K562 (cell line): ENCODE measurements at regions not wholly inside any gene's neighbourhood (a gene's known extent, or its start where the extent isn't known, plus 50 kb on each side); places are given as distances from the start of the nearest gene placed in this dataset.

Experiments
- ATAC-seq: fragments of 200-7000 bp; cut with Tn5 transposase; 3 replicates; pipeline ENCODE4 v1.9.1; 2020; ENCODE audit warnings: moderate library complexity
- BruUV-seq: library from RNA; stranded (reverse); fragments of 400-500 nt; replicated peaks from 2 replicates; lab custom pipeline; 2021; lab: Mats Ljungman, UMichigan
- CTCF ChIA-PET: fragments of 300-600 bp; formaldehyde crosslinking; extraction: SDS; loops from one replicate; lab custom pipeline; 2021; ENCODE audit warnings: low intra/inter-chr PET ratio; lab: Yijun Ruan, JAX
- POLR2A ChIA-PET: fragments of 300-600, 350-650 bp; sonication (Branson Sonifier 250); formaldehyde crosslinking; extraction: SDS; loops from one replicate; lab custom pipeline; 2021; ENCODE audit warnings: antibody characterized with exemption, inconsistent platforms; lab: Yijun Ruan, JAX
- DNase-seq, 4 experiments: peaks; one replicate each; pipeline versions ENCODE4 v3.0.0 to v3.0.0-alpha.2; 2011 to 2018; ENCODE audit warnings: low spot score in 3 of 4, mixed read lengths in 3 of 4; ENCODE audit errors: extremely low read depth in 1 of 4
- FAIRE-seq: peaks from 2 replicates; lab custom pipeline; 2011; peaks lifted over from hg19 to GRCh38; lab: Jason Lieb, UNC
- H2AFZ ChIP-seq: 2 replicates; pipeline ENCODE4 v1.6.0; 2011; ENCODE audit warnings: low read depth, low read length, control low read depth, inconsistent platforms
- H3K27ac ChIP-seq: fragments of 200-600 bp; 3 replicates; pipeline ENCODE4 v1.8.0; 2011; ENCODE audit warnings: low read depth, mild to moderate bottlenecking, control low read depth, inconsistent platforms, low read length, moderate library complexity, mixed read lengths; ENCODE audit errors: extremely low read depth
- H3K27me3 ChIP-seq, 2 experiments: fragments of 300-600 bp in 1 of 2; 2 replicates in 1 of 2; 3 replicates in 1 of 2; pipeline versions ENCODE4 v1.6.0 to v1.8.0; 2011; ENCODE audit warnings: inconsistent platforms in 2 of 2, low read length in 2 of 2, mild to moderate bottlenecking in 1 of 2, mixed read lengths in 1 of 2, moderate library complexity in 1 of 2; ENCODE audit not compliant: control insufficient read depth in 2 of 2, insufficient read depth in 2 of 2
- H3K36me3 ChIP-seq: fragments of 300-600 bp; 3 replicates; pipeline ENCODE4 v1.8.0; 2011; ENCODE audit warnings: mild to moderate bottlenecking, low read length, inconsistent platforms; ENCODE audit not compliant: control insufficient read depth, insufficient read depth
- H3K4me1 ChIP-seq, 2 experiments: fragments of 200-600 bp in 1 of 2; replicated peaks in 1 of 2; 2 replicates in 1 of 2; 3 replicates in 1 of 2; pipeline versions ENCODE4 v1.5.1 to v1.8.0; 2011; ENCODE audit warnings: inconsistent platforms in 2 of 2, low read length in 2 of 2, mild to moderate bottlenecking in 1 of 2, mixed read lengths in 1 of 2, moderate library complexity in 1 of 2; ENCODE audit not compliant: control insufficient read depth in 2 of 2, insufficient read depth in 2 of 2
- H3K4me2 ChIP-seq: 2 replicates; pipeline ENCODE4 v1.6.1; 2011; ENCODE audit warnings: low read length, control low read depth, inconsistent platforms, mixed read lengths; ENCODE audit not compliant: insufficient read depth
- H3K4me3 ChIP-seq: fragments of 200-600 bp; sonication (generic), shearing (Covaris generic); 2 replicates; pipeline ENCODE4 v1.5.1; 2016; ENCODE audit warnings: control low read depth, inconsistent platforms
- H3K79me2 ChIP-seq: fragments of 200-600 bp; 3 replicates; pipeline ENCODE4 v1.8.0; 2011; ENCODE audit warnings: low read length, inconsistent platforms; ENCODE audit not compliant: control insufficient read depth, insufficient read depth
- H3K9ac ChIP-seq, 2 experiments: 2 replicates each; pipeline versions ENCODE4 v1.6.0 to v1.6.1; 2011; ENCODE audit warnings: low read depth in 2 of 2, low read length in 2 of 2, control low read depth in 1 of 2, inconsistent platforms in 1 of 2, mild to moderate bottlenecking in 1 of 2, mixed read lengths in 1 of 2; ENCODE audit not compliant: insufficient read depth in 1 of 2
- H3K9me1 ChIP-seq: one replicate; pipeline ENCODE4 v1.6.0; 2011; ENCODE audit warnings: inconsistent platforms, mild to moderate bottlenecking, low read length, moderate library complexity; ENCODE audit not compliant: control insufficient read depth, insufficient read depth
- H3K9me3 ChIP-seq: replicated peaks from 2 replicates; pipeline ENCODE4 v1.5.1; 2011; ENCODE audit warnings: low read depth, low read length, inconsistent platforms; ENCODE audit not compliant: control insufficient read depth, insufficient read depth
- H4K20me1 ChIP-seq: replicated peaks from 2 replicates; pipeline ENCODE4 v1.6.1; 2011; ENCODE audit warnings: low read length, inconsistent platforms, mixed read lengths; ENCODE audit not compliant: control insufficient read depth, insufficient read depth
- DLX4 ChIP-seq: fragments of 250-450 bp; sonication (Bioruptor Pico); IDR thresholded peaks from 2 replicates; pipeline ENCODE4 v1.6.1; 2021; ENCODE audit warnings: mild to moderate bottlenecking
- ELK1 ChIP-seq: sonication (generic); formaldehyde crosslinking; IDR thresholded peaks from 2 replicates; pipeline ENCODE4 v1.8.1; 2022; ENCODE audit warnings: missing genetic modification reagents
- HMGXB4 ChIP-seq: sonication (generic); formaldehyde crosslinking; IDR thresholded peaks from 2 replicates; pipeline ENCODE4 v1.8.1; 2023; ENCODE audit warnings: mild to moderate bottlenecking, missing genetic modification reagents
- KHSRP ChIP-seq: fragments of 450-650 bp; IDR thresholded peaks from 2 replicates; pipeline ENCODE4 v1.6.1; 2017
- RBM17 ChIP-seq: fragments of 200-400 bp; formaldehyde crosslinking; IDR thresholded peaks from 2 replicates; pipeline ENCODE4 v1.6.1; 2017; ENCODE audit warnings: low read depth, mild to moderate bottlenecking, low read length, borderline replicate concordance
- STAT6 ChIP-seq: sonication (generic); formaldehyde crosslinking; IDR thresholded peaks from 2 replicates; pipeline ENCODE4 v1.8.1; 2023; ENCODE audit warnings: mild to moderate bottlenecking, missing genetic modification reagents
- ZFX ChIP-seq: sonication (generic); formaldehyde crosslinking; IDR thresholded peaks from 2 replicates; pipeline ENCODE4 v1.8.0; 2022; ENCODE audit warnings: mild to moderate bottlenecking, missing genetic modification reagents, moderate library complexity
- WGBS: fragments of 100-300 bp; shearing (Covaris generic); methylation state at CpG from one replicate; pipeline ENCODE4 v1.1.6; 2016; ENCODE audit warnings: low coverage, mixed read lengths; ENCODE audit not compliant: insufficient coverage; ENCODE audit errors: missing lambda C conversion rate; 5-methylcytosine and 5-hydroxymethylcytosine counted together
- in situ Hi-C: fragments of 300-500 bp; cut with MboI; formaldehyde crosslinking; loops from 4 replicates; pipeline ENCODE4 v1.15.0; 2018; ENCODE audit warnings: inconsistent platforms, mixed read lengths
- intact Hi-C: fragments of 100-400 bp; cut with micrococcal nuclease; formaldehyde crosslinking; loops from 2 replicates; pipeline ENCODE4 v1.14.2; 2022
- TF ChIP-seq, protein P1 (sequence below): sonication (generic); formaldehyde crosslinking; IDR thresholded peaks from 2 replicates; pipeline ENCODE4 v1.8.0; 2022; ENCODE audit warnings: mild to moderate bottlenecking, missing genetic modification reagents

- no peak overlapping the region for H3K27ac ChIP-seq
- no peak overlapping the region for H3K4me2 ChIP-seq
- H3K36me3 ChIP-seq: no peaks in the 10 kb centered on the region
- WGBS: 0% methylated on average over 2 of the region's 2 CpGs
- no peaks in the 10 kb centered on the region for H3K9me3 ChIP-seq
- no peak for FAIRE-seq
- no peaks in the 10 kb centered on the region for H4K20me1 ChIP-seq
- no peaks in the 10 kb centered on the region for H3K79me2 ChIP-seq
- no peak overlapping the region for H3K4me3 ChIP-seq
- POLR2A ChIA-PET: no interaction called here
- intact Hi-C loops: no loop called here
- TF ChIP-seq KHSRP (no peak), RBM17 (no peak), HMGXB4 (CRISPR knock-in tag) (no peak), ZFX (CRISPR knock-in tag) (no peak), ELK1 (CRISPR knock-in tag) (no peak), DLX4 (CRISPR knock-in tag) (no peak), STAT6 (CRISPR knock-in tag) (no peak)
- TF ChIP-seq, protein P1, sequence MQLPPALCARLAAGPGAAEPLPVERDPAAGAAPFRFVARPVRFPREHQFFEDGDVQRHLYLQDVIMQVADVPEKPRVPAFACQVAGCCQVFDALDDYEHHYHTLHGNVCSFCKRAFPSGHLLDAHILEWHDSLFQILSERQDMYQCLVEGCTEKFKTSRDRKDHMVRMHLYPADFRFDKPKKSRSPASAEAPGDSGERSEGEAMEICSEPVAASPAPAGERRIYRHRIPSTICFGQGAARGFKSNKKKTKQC (CRISPR knock-in tag): no peak
- TF ChIP-seq, all 486 proteins: peak for 0
- CTCF ChIA-PET: no interaction called here
- Histone ChIP-seq H3K9me1 (no peaks in the 10 kb centered on the region), H3K9ac (no peak overlapping the region), H3K27me3 (no peaks in the 10 kb centered on the region), H2AFZ (no peak overlapping the region), H3K4me1 (no peaks in the 10 kb centered on the region)
- in situ Hi-C loops: no loop called here
- DNase-seq (no peak), ATAC-seq (no peak)
- BruUV-seq: no TSS peak
Observed at GRCh38 chr1:80989455-80989854, 811.3 kb upstream of the ADGRL2 start.
